VCaP (cell line): ENCODE measurements at regions not wholly inside any gene's neighbourhood (a gene's known extent, or its start where the extent isn't known, plus 50 kb on each side); places are given as distances from the start of the nearest gene placed in this dataset.

Experiments
- H3K27ac ChIP-seq: fragments of 450-650 bp; 2 replicates; pipeline ENCODE4 v1.5.1; 2017
- CTCF ChIP-seq: fragments of 450-650 bp; conservative IDR thresholded peaks from 2 replicates; pipeline ENCODE4 v1.5.1; 2017; ENCODE audit warnings: mild to moderate bottlenecking, moderate library complexity

GRCh38 chr1:30130099-30130498 is 593.3 kb downstream of the MATN1 start:
- no peak overlapping the region for H3K27ac ChIP-seq
- TF ChIP-seq CTCF, result no peak

GRCh38 chr1:30129421-30130055 is 593.8 kb downstream of the MATN1 start:
- no peak for TF ChIP-seq CTCF
- no peak overlapping the region for H3K27ac ChIP-seq

GRCh38 chr1:30129001-30129408 is 594.4 kb downstream of the MATN1 start:
- TF ChIP-seq CTCF, result no peak
- no peak overlapping the region for H3K27ac ChIP-seq

- no peak for TF ChIP-seq CTCF
- no peak overlapping the region for H3K27ac ChIP-seq
Observed at GRCh38 chr1:30126848-30127247, 596.5 kb downstream of the MATN1 start.

GRCh38 chr1:30125821-30126170 is 597.6 kb downstream of the MATN1 start:
- H3K27ac ChIP-seq, result no peak overlapping the region
- no peak for TF ChIP-seq CTCF

GRCh38 chr1:30125021-30125820 is 598.2 kb downstream of the MATN1 start:
- TF ChIP-seq CTCF, result no peak
- H3K27ac ChIP-seq, result no peak overlapping the region

- no peak overlapping the region for H3K27ac ChIP-seq
- no peak for TF ChIP-seq CTCF
Observed at GRCh38 chr1:30123896-30124295, 599.5 kb downstream of the MATN1 start.
